ENCODE measurements at regions not wholly inside any gene's neighbourhood (a gene's known extent, or its start where the extent isn't known, plus 50 kb on each side); places are given as distances from the start of the nearest gene placed in this dataset.

DNA sequence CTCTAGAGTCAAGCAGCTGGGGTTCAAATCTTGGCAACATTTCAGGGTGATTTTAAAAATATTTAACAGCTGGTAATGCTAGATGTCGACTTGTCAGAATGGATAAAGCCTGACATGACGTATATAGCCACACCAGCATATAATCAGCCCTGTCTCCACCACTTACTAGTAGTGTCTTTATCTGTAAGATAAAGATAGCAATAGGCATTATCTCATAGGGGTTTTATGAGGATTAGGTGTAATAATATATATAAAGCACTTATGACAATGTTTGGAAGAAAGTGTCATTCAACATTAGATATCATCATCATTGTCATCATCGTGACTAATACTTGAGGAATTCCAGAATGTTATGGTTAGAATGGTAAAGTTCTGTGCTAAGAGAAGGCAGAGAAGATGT lies 369.0 kb upstream of the CWC22 start:
- TF ChIP-seq CTCF (conservative IDR thresholded peaks at IDR 0.05; ENCODE audit: low read depth, low read length): no peak
- no peak for TF ChIP-seq EZH2 (IDR thresholded peaks at IDR 0.05; ENCODE audit: borderline replicate concordance, low read depth, low read length, poor library complexity, severe bottlenecking)

Data from A673 (cell line).